SK-N-SH (cell line): ENCODE measurements at regions not wholly inside any gene's neighbourhood (a gene's known extent, or its start where the extent isn't known, plus 50 kb on each side); places are given as distances from the start of the nearest gene placed in this dataset.

Experiments used
- ELF1 ChIP-seq: IDR thresholded peaks from 2 replicates; pipeline ENCODE4 v1.4.0; 2012
- EZH2phosphoT487 ChIP-seq: fragments of 200-600 bp; sonication (generic); IDR thresholded peaks from 2 replicates; pipeline ENCODE4 v1.6.1; 2017; ENCODE audit warnings: low read depth, mixed run types, mild to moderate bottlenecking, antibody characterized with exemption, moderate library complexity, borderline replicate concordance
- FOXM1 ChIP-seq: IDR thresholded peaks from 2 replicates; pipeline ENCODE4 v1.4.0; 2012; ENCODE audit warnings: low read depth, mild to moderate bottlenecking
- GABPA ChIP-seq: IDR thresholded peaks from 2 replicates; pipeline ENCODE4 v1.4.0; 2012; ENCODE audit warnings: low read depth, mild to moderate bottlenecking
- GATA2 ChIP-seq: sonication (generic); formaldehyde crosslinking; IDR thresholded peaks from 2 replicates; pipeline ENCODE4 v1.5.0; 2020; ENCODE audit warnings: mild to moderate bottlenecking, missing genetic modification reagents
- MXI1 ChIP-seq: IDR thresholded peaks from 2 replicates; pipeline ENCODE4 v1.6.1; 2012; ENCODE audit warnings: mild to moderate bottlenecking, low read depth, low read length, improper control_type of control experiment
- RCOR1 ChIP-seq: fragments of 150-350 bp; IDR thresholded peaks from 2 replicates; pipeline ENCODE4 v1.6.1; 2017; ENCODE audit warnings: antibody characterized with exemption, low read length
- RFX5 ChIP-seq: IDR thresholded peaks from 2 replicates; pipeline ENCODE4 v1.6.1; 2012; ENCODE audit warnings: mild to moderate bottlenecking, improper control_type of control experiment, low read length
- RXRA ChIP-seq: IDR thresholded peaks from 2 replicates; pipeline ENCODE4 v1.4.0; 2012; ENCODE audit warnings: low read depth, mild to moderate bottlenecking, borderline replicate concordance
- SMC3 ChIP-seq: IDR thresholded peaks from 2 replicates; pipeline ENCODE4 v1.6.1; 2012; ENCODE audit warnings: low read depth, low read length, improper control_type of control experiment
- TCF12 ChIP-seq: IDR thresholded peaks from 2 replicates; pipeline ENCODE4 v1.4.0; 2012
- TEAD4 ChIP-seq: IDR thresholded peaks from 2 replicates; pipeline ENCODE4 v1.4.0; 2012; ENCODE audit warnings: mild to moderate bottlenecking, borderline replicate concordance; ENCODE audit not compliant: insufficient read depth
- TF ChIP-seq, protein P1 (sequence below): IDR thresholded peaks from 2 replicates; pipeline ENCODE4 v1.6.1; 2012; ENCODE audit warnings: mild to moderate bottlenecking, low read depth, low read length, moderate library complexity
- TF ChIP-seq, protein P2 (sequence below): IDR thresholded peaks from 2 replicates; pipeline ENCODE4 v1.4.0; 2012; ENCODE audit warnings: low read depth, borderline replicate concordance
- TF ChIP-seq, protein P3 (sequence below): fragments of 150-350 bp; IDR thresholded peaks from 2 replicates; pipeline ENCODE4 v1.6.1; 2016; ENCODE audit warnings: mild to moderate bottlenecking, low read depth, low read length
- TF ChIP-seq, protein P4 (sequence below): IDR thresholded peaks from 2 replicates; pipeline ENCODE4 v1.4.0; 2012; ENCODE audit warnings: low read depth, borderline replicate concordance

DNA sequence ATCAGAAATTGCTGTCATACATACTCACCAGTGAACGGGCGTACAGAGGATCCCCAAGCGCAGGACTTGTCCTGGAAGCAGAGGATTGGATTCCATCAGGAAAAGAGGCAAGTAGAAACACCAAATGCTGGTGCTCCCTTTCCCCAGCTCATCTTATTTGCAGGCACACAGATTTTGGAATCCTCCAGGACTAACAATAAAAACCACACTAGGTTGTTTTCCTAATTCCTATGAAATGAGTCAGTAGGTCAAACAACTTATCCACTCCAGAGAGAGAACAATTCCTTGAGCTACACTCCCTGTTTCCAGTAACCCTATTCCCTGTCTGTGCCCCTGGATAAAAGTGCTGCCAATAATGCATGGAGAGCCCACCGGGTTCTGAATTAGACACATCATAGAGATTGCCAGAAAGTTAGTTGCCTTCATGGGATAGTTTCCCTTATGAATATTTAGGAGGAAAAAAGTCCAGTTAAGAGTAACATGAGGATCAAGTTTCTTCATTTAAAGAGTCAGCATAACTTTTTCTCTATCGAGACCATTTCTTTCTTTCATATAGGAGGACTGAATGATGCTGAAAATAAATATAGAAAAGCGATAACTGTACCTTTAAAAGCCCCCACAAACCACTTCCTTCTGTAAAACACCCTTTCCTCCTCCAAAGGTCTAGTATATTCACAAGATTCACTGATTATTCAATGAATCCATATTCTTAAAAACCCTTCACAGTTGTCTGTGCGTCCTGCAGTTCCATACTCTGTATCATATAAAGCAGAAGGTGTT is 178.3 kb upstream of the KLF14 start (continued):
- TF ChIP-seq TCF12 (peak; percentile 69), EZH2phosphoT487 (no peak), GABPA (no peak), FOXM1 (no peak), RXRA (peak; percentile 72), SMC3 (no peak), ELF1 (no peak), MXI1 (no peak), RFX5 (no peak), RCOR1 (no peak), TEAD4 (no peak), GATA2 (CRISPR knock-in tag) (no peak)
- TF ChIP-seq, protein P1, sequence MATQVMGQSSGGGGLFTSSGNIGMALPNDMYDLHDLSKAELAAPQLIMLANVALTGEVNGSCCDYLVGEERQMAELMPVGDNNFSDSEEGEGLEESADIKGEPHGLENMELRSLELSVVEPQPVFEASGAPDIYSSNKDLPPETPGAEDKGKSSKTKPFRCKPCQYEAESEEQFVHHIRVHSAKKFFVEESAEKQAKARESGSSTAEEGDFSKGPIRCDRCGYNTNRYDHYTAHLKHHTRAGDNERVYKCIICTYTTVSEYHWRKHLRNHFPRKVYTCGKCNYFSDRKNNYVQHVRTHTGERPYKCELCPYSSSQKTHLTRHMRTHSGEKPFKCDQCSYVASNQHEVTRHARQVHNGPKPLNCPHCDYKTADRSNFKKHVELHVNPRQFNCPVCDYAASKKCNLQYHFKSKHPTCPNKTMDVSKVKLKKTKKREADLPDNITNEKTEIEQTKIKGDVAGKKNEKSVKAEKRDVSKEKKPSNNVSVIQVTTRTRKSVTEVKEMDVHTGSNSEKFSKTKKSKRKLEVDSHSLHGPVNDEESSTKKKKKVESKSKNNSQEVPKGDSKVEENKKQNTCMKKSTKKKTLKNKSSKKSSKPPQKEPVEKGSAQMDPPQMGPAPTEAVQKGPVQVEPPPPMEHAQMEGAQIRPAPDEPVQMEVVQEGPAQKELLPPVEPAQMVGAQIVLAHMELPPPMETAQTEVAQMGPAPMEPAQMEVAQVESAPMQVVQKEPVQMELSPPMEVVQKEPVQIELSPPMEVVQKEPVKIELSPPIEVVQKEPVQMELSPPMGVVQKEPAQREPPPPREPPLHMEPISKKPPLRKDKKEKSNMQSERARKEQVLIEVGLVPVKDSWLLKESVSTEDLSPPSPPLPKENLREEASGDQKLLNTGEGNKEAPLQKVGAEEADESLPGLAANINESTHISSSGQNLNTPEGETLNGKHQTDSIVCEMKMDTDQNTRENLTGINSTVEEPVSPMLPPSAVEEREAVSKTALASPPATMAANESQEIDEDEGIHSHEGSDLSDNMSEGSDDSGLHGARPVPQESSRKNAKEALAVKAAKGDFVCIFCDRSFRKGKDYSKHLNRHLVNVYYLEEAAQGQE = 0 out of 2 replicates have a peak, but pooled peaks have one; percentile 58
- TF ChIP-seq, protein P2, sequence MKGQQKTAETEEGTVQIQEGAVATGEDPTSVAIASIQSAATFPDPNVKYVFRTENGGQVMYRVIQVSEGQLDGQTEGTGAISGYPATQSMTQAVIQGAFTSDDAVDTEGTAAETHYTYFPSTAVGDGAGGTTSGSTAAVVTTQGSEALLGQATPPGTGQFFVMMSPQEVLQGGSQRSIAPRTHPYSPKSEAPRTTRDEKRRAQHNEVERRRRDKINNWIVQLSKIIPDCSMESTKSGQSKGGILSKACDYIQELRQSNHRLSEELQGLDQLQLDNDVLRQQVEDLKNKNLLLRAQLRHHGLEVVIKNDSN = no peak
- TF ChIP-seq, protein P3, sequence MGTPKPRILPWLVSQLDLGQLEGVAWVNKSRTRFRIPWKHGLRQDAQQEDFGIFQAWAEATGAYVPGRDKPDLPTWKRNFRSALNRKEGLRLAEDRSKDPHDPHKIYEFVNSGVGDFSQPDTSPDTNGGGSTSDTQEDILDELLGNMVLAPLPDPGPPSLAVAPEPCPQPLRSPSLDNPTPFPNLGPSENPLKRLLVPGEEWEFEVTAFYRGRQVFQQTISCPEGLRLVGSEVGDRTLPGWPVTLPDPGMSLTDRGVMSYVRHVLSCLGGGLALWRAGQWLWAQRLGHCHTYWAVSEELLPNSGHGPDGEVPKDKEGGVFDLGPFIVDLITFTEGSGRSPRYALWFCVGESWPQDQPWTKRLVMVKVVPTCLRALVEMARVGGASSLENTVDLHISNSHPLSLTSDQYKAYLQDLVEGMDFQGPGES = no peak
- TF ChIP-seq, protein P4, sequence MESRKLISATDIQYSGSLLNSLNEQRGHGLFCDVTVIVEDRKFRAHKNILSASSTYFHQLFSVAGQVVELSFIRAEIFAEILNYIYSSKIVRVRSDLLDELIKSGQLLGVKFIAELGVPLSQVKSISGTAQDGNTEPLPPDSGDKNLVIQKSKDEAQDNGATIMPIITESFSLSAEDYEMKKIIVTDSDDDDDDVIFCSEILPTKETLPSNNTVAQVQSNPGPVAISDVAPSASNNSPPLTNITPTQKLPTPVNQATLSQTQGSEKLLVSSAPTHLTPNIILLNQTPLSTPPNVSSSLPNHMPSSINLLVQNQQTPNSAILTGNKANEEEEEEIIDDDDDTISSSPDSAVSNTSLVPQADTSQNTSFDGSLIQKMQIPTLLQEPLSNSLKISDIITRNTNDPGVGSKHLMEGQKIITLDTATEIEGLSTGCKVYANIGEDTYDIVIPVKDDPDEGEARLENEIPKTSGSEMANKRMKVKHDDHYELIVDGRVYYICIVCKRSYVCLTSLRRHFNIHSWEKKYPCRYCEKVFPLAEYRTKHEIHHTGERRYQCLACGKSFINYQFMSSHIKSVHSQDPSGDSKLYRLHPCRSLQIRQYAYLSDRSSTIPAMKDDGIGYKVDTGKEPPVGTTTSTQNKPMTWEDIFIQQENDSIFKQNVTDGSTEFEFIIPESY = no peak
